Gastrocnemius medialis (tissue), 4 donors: ENCODE measurements at regions not wholly inside any gene's neighbourhood (a gene's known extent, or its start where the extent isn't known, plus 50 kb on each side); places are given as distances from the start of the nearest gene placed in this dataset.

Experiments
- POLR2A ChIP-seq, 2 donors: fragments of 450-650 bp; IDR thresholded peaks; one replicate each; pipeline ENCODE4 v1.6.1; 2017; ENCODE audit warnings: antibody characterized with exemption in 2 of 2, mild to moderate bottlenecking in 2 of 2, moderate library complexity in 2 of 2
- TF ChIP-seq, protein P1 (sequence below), 5 experiments: fragments of 450-650 bp in 3 of 5; fragments of 200-600 bp in 2 of 5; sonication (generic) in 2 of 5; IDR thresholded peaks in 4 of 5; conservative IDR thresholded peaks in 1 of 5; 1 replicate in 4 of 5; 2 replicates in 1 of 5; pipeline ENCODE4 v1.5.1; 2016 to 2019; ENCODE audit warnings: antibody characterized with exemption in 5 of 5, mild to moderate bottlenecking in 3 of 5, moderate library complexity in 3 of 5

DNA sequence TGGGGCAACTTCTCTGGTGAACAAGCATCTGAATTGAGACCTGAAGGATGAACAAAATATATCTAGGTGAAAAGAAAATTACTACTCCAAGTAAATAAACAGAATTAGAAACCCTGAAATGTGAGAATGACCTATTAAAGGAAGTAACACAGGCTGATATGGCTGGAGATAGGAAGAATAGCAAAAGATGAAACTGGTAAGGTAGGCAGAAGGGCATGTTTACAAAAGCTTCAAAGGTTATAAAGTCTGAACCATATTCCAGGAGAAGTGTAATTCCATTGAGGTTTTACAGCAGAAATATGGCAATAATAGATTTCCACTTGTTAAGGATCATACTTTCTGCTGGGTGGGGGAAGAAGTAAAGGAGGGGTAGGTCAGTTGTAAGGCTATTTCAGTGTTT, 452.0 kb downstream of the GBA3 start:
- TF ChIP-seq, protein P1, sequence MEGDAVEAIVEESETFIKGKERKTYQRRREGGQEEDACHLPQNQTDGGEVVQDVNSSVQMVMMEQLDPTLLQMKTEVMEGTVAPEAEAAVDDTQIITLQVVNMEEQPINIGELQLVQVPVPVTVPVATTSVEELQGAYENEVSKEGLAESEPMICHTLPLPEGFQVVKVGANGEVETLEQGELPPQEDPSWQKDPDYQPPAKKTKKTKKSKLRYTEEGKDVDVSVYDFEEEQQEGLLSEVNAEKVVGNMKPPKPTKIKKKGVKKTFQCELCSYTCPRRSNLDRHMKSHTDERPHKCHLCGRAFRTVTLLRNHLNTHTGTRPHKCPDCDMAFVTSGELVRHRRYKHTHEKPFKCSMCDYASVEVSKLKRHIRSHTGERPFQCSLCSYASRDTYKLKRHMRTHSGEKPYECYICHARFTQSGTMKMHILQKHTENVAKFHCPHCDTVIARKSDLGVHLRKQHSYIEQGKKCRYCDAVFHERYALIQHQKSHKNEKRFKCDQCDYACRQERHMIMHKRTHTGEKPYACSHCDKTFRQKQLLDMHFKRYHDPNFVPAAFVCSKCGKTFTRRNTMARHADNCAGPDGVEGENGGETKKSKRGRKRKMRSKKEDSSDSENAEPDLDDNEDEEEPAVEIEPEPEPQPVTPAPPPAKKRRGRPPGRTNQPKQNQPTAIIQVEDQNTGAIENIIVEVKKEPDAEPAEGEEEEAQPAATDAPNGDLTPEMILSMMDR (IDR thresholded peaks at IDR 0.05 in 4 of 5, conservative IDR thresholded peaks at IDR 0.05 in 1 of 5): no peak
- no peak for TF ChIP-seq POLR2A (IDR thresholded peaks at IDR 0.05)
